H9 (cell line): ENCODE measurements at regions not wholly inside any gene's neighbourhood (a gene's known extent, or its start where the extent isn't known, plus 50 kb on each side); places are given as distances from the start of the nearest gene placed in this dataset.
"Not testable (repeated sequence)": the region's sequence is repeated elsewhere in the genome, so short reads cannot be mapped to it uniquely, and the experiment has no call there.

Source experiments
- DNase-seq: peaks from one replicate; pipeline ENCODE4 v3.0.0-alpha.2; 2017
- H2AFZ ChIP-seq: one replicate; pipeline ENCODE4 v1.6.1; 2013; ENCODE audit warnings: mild to moderate bottlenecking, low read length, control low read depth, moderate library complexity
- H2AK5ac ChIP-seq: 2 replicates; pipeline ENCODE4 v1.6.1; 2013; ENCODE audit warnings: low read length, control low read depth, mixed read lengths; ENCODE audit not compliant: insufficient read length
- H2BK120ac ChIP-seq: one replicate; pipeline ENCODE4 v1.6.1; 2013; ENCODE audit warnings: low read depth, mild to moderate bottlenecking, low read length, control low read depth, inconsistent platforms; ENCODE audit not compliant: poor library complexity, severe bottlenecking
- H2BK12ac ChIP-seq: 2 replicates; pipeline ENCODE4 v1.6.1; 2013; ENCODE audit warnings: low read length, control low read depth, mixed read lengths, low read depth; ENCODE audit not compliant: insufficient read length
- H2BK15ac ChIP-seq: 2 replicates; pipeline ENCODE4 v1.6.1; 2013; ENCODE audit warnings: low read depth, low read length, control low read depth
- H2BK20ac ChIP-seq: one replicate; pipeline ENCODE4 v1.6.1; 2013; ENCODE audit warnings: low read depth, mild to moderate bottlenecking, low read length, control low read depth, inconsistent platforms; ENCODE audit not compliant: poor library complexity, severe bottlenecking
- H2BK5ac ChIP-seq: 2 replicates; pipeline ENCODE4 v1.6.1; 2013; ENCODE audit warnings: low read length, control low read depth, mixed read lengths; ENCODE audit not compliant: insufficient read length
- H3K14ac ChIP-seq: 2 replicates; pipeline ENCODE4 v1.6.1; 2013; ENCODE audit warnings: low read length, control low read depth; ENCODE audit not compliant: insufficient read depth
- H3K18ac ChIP-seq: 2 replicates; pipeline ENCODE4 v1.6.1; 2013; ENCODE audit warnings: low read depth, mild to moderate bottlenecking, mixed read lengths, low read length, control low read depth; ENCODE audit not compliant: insufficient read length
- H3K23ac ChIP-seq: 2 replicates; pipeline ENCODE4 v1.6.1; 2013; ENCODE audit warnings: low read length, control low read depth, mixed read lengths, low read depth; ENCODE audit not compliant: insufficient read length
- H3K23me2 ChIP-seq: 2 replicates; pipeline ENCODE4 v1.6.1; 2013; ENCODE audit warnings: low read depth, mild to moderate bottlenecking, mixed read lengths, low read length, control low read depth; ENCODE audit not compliant: insufficient read length, poor library complexity, severe bottlenecking
- H3K27ac ChIP-seq: 2 replicates; pipeline ENCODE4 v1.5.1; 2013; ENCODE audit warnings: low read length, control low read depth, mixed read lengths, low read depth; ENCODE audit not compliant: insufficient read length
- H3K27me3 ChIP-seq: 2 replicates; pipeline ENCODE4 v1.6.1; 2013; ENCODE audit warnings: low read length, control low read depth, inconsistent platforms; ENCODE audit not compliant: insufficient read depth
- H3K4ac ChIP-seq: 2 replicates; pipeline ENCODE4 v1.6.1; 2013; ENCODE audit warnings: low read depth, mild to moderate bottlenecking, control low read depth, inconsistent platforms, low read length, moderate library complexity
- H3K4me1 ChIP-seq: 2 replicates; pipeline ENCODE4 v1.6.1; 2013; ENCODE audit warnings: low read length, control low read depth, inconsistent platforms; ENCODE audit not compliant: insufficient read depth
- H3K4me2 ChIP-seq: 2 replicates; pipeline ENCODE4 v1.6.1; 2013; ENCODE audit warnings: low read length, control low read depth, mixed read lengths; ENCODE audit not compliant: insufficient read length, insufficient read depth
- H3K56ac ChIP-seq: 2 replicates; pipeline ENCODE4 v1.6.1; 2013; ENCODE audit warnings: low read depth, mild to moderate bottlenecking, mixed read lengths, low read length, control low read depth; ENCODE audit not compliant: insufficient read length
- H3K79me1 ChIP-seq: 2 replicates; pipeline ENCODE4 v1.6.1; 2013; ENCODE audit warnings: low read depth, mild to moderate bottlenecking, moderate library complexity, low read length, control low read depth, inconsistent platforms; ENCODE audit not compliant: insufficient read depth, poor library complexity, severe bottlenecking
- H3K79me2 ChIP-seq: 2 replicates; pipeline ENCODE4 v1.6.1; 2013; ENCODE audit warnings: low read length, control low read depth, inconsistent platforms; ENCODE audit not compliant: insufficient read depth
- H3K9ac ChIP-seq: 2 replicates; pipeline ENCODE4 v1.6.1; 2013; ENCODE audit warnings: low read length, control low read depth, mixed read lengths; ENCODE audit not compliant: insufficient read length; ENCODE audit errors: extremely low read depth
- H3K9me3 ChIP-seq: one replicate; pipeline ENCODE4 v1.6.1; 2013; ENCODE audit warnings: low read depth, low read length, inconsistent platforms; ENCODE audit not compliant: control insufficient read depth
- H3T11ph ChIP-seq: one replicate; pipeline ENCODE4 v1.6.1; 2013; ENCODE audit warnings: mild to moderate bottlenecking, low read length, control low read depth, inconsistent platforms
- H4K20me1 ChIP-seq: one replicate; pipeline ENCODE4 v1.6.1; 2013; ENCODE audit not compliant: control insufficient read depth, insufficient read length, insufficient read depth
- H4K5ac ChIP-seq: 2 replicates; pipeline ENCODE4 v1.6.1; 2013; ENCODE audit warnings: low read depth, mild to moderate bottlenecking, mixed read lengths, low read length, control low read depth; ENCODE audit not compliant: insufficient read length
- H4K8ac ChIP-seq: replicated peaks from 2 replicates; pipeline ENCODE4 v1.6.1; 2013; ENCODE audit warnings: low read length, control low read depth, mixed read lengths, low read depth; ENCODE audit not compliant: insufficient read length
- H4K91ac ChIP-seq: 2 replicates; pipeline ENCODE4 v1.6.1; 2013; ENCODE audit warnings: low read depth, mild to moderate bottlenecking, moderate library complexity, mixed read lengths, low read length, control low read depth; ENCODE audit not compliant: insufficient read length
- H3K27ac Mint-ChIP-seq, 3 experiments: 2 replicates in 2 of 3; 3 replicates in 1 of 3; pipeline ENCODE4 v1.8.0; 2020 to 2021; ENCODE audit warnings: mixed read lengths in 3 of 3, mild to moderate bottlenecking in 1 of 3, moderate library complexity in 1 of 3
- H3K27me3 Mint-ChIP-seq: 2 replicates; pipeline ENCODE4 v1.8.0; 2021; ENCODE audit warnings: low read depth, mild to moderate bottlenecking, moderate library complexity, mixed read lengths
- H3K36me3 Mint-ChIP-seq, 3 experiments: 2 replicates in 2 of 3; 3 replicates in 1 of 3; pipeline ENCODE4 v1.8.0; 2020 to 2021; ENCODE audit warnings: low read depth in 3 of 3, mixed read lengths in 3 of 3; ENCODE audit not compliant: insufficient read depth in 1 of 3
- H3K4me1 Mint-ChIP-seq, 2 experiments: 2 replicates each; pipeline ENCODE4 v1.8.0; 2020; ENCODE audit warnings: mixed read lengths in 2 of 2
- H3K4me3 Mint-ChIP-seq, 2 experiments: 2 replicates in 1 of 2; 3 replicates in 1 of 2; pipeline ENCODE4 v1.8.0; 2020 to 2021; ENCODE audit warnings: mild to moderate bottlenecking in 2 of 2, mixed read lengths in 2 of 2, moderate library complexity in 1 of 2
- H3K9me3 Mint-ChIP-seq, 2 experiments: 2 replicates in 1 of 2; 3 replicates in 1 of 2; pipeline ENCODE4 v1.8.0; 2020; ENCODE audit warnings: mild to moderate bottlenecking in 2 of 2, mixed read lengths in 2 of 2, moderate library complexity in 1 of 2
- whole genome bisulfite sequencing: extraction: QIAGEN DNeasy Blood & Tissue Kit; methylation state at CpG from one replicate; pipeline ENCODE4 v1.1.7; 2013; ENCODE audit warnings: missing lambda C conversion rate, low lambda C conversion rate, mixed read lengths; ENCODE audit not compliant: insufficient read length; ENCODE audit errors: extremely low coverage; 5-methylcytosine and 5-hydroxymethylcytosine counted together

GRCh38 chr21:9859865-9860264 is 661.5 kb upstream of the TPTE start:
- not testable (repeated sequence) for H4K91ac ChIP-seq, H4K8ac ChIP-seq, H3K4me1 ChIP-seq, H3K18ac ChIP-seq, H3K23me2 ChIP-seq, H3T11ph ChIP-seq, H3K9ac ChIP-seq, H2BK12ac ChIP-seq, H3K4ac ChIP-seq, H3K27ac Mint-ChIP-seq, H3K79me2 ChIP-seq, H3K27me3 ChIP-seq, H3K27me3 Mint-ChIP-seq, H2BK20ac ChIP-seq, H3K56ac ChIP-seq, DNase-seq, H3K27ac ChIP-seq, H2BK5ac ChIP-seq, H3K4me1 Mint-ChIP-seq, H3K14ac ChIP-seq, H4K20me1 ChIP-seq, H3K4me3 Mint-ChIP-seq, H2AK5ac ChIP-seq, H2BK120ac ChIP-seq, H3K23ac ChIP-seq, H2BK15ac ChIP-seq, H2AFZ ChIP-seq, H4K5ac ChIP-seq, H3K4me2 ChIP-seq, H3K79me1 ChIP-seq
- Mint-ChIP-seq H3K36me3 (peaks cover 4 to 30% (median 20%) of the 10 kb centered on the region in 3 experiments), H3K9me3 (peaks cover 68 to 70% of the 10 kb centered on the region in 2 experiments)
- peaks cover 54% of the 10 kb centered on the region for H3K9me3 ChIP-seq
- no CpG with 5 or more reads among the region's 1 CpG for WGBS

DNA sequence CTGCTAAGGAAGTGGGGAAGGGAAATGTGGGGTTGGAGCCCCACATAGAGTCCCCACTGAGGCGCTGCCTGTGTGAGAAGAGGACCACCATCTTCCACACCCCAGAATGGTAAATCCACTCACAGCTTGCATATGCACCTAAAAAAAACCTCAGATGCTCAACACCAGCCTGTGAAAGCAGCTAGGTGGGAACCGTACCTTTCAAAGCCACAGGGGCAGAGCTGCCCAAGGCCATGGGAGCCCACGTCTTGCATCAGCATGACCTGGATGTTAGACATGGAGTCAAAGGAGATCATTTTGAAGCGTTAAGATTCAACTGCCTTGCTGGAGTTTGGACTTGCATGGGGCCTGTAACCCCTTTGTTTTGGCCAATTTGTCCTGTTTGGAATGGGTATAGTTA is 658.9 kb upstream of the TPTE start:
- not testable (repeated sequence) for H3K79me2 ChIP-seq, H3K4ac ChIP-seq, H3K23ac ChIP-seq, H3K14ac ChIP-seq, H4K5ac ChIP-seq, H2BK15ac ChIP-seq, H3K4me2 ChIP-seq, H3K27ac Mint-ChIP-seq, H3K4me1 Mint-ChIP-seq, H2BK5ac ChIP-seq, H4K91ac ChIP-seq, H2AK5ac ChIP-seq, H3K23me2 ChIP-seq, H3K9ac ChIP-seq, H3K79me1 ChIP-seq, H3K27ac ChIP-seq, H2BK120ac ChIP-seq, DNase-seq, H2BK20ac ChIP-seq, H2BK12ac ChIP-seq, H2AFZ ChIP-seq, H3K27me3 Mint-ChIP-seq, H4K8ac ChIP-seq, H3T11ph ChIP-seq, H4K20me1 ChIP-seq, H3K4me1 ChIP-seq, H3K56ac ChIP-seq, H3K27me3 ChIP-seq, H3K4me3 Mint-ChIP-seq, H3K18ac ChIP-seq
- Mint-ChIP-seq H3K9me3 (peaks cover 65 to 66% of the 10 kb centered on the region in 2 experiments), H3K36me3 (peaks cover 4 to 25% (median 18%) of the 10 kb centered on the region in 3 experiments)
- no CpG with 5 or more reads among the region's 4 CpGs for WGBS
- H3K9me3 ChIP-seq, result peaks cover 42% of the 10 kb centered on the region
